DLD1 (cell line): ENCODE measurements at regions not wholly inside any gene's neighbourhood (a gene's known extent, or its start where the extent isn't known, plus 50 kb on each side); places are given as distances from the start of the nearest gene placed in this dataset.

Experiments used
- in situ Hi-C: cut with HindIII; loops from 2 replicates; pipeline ENCODE4 v1.10.0; 2017; ENCODE audit warnings: low sequenced_read_pairs

DNA sequence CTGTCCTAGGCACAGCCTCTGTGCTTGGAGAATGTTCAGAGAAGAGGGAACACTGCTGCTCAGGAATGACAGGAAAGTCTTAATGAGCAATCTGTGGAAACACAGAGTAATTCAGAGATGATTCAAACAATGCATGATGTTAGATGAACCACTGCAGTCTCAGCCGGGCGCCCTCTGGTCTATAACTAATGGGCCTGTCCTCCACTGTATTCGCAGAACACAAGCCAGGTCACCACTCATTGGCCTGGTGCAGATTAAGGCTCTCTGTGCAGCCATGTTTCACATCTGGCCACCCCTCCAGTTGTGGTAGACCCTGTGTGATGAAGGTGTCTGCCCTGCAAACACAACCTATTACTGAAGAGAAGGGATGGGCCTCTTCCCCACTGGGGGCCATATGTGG is 281.7 kb upstream of the ROPN1 start:
- in situ Hi-C loops = no loop called here

DNA sequence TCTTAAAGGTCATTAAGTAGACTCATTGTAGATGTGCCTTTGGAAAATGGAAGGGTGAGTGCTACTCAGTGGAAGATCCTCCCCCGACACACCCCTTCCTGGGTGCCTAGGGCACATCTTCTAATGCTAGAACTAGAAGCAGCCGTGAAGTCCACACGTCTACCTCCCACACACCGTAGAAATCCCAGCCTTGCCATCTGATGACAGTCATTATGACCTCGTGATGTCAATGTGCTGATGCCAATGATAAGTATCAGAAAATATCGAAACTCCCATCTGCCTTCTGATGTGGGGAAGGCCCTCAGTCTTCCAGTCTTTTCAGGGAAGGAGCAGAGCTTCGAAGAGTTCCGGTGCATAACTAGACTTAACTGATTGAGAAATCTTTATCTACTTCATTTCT is 282.1 kb upstream of the ROPN1 start:
- in situ Hi-C loops = no loop called here

DNA sequence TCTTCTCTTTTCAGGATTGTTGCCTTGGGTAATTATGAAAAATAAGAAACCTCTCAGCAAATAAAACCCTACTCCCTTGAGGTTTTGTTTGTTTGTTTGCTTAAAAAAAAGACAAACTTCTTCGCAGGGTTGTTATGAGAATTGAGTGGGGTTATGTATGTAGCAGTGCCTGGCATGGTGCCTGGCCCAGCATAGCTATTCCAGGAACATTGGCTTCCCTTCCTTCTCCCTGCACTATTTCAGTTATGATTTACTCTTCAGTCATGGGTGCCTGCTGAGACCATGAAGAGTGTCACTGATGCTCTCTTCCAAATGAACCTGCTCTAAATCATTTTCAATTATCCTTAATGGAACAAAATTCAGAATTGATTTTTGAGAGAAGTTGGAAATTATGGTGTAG is 283.5 kb upstream of the ROPN1 start:
- in situ Hi-C loops = no loop called here

DNA sequence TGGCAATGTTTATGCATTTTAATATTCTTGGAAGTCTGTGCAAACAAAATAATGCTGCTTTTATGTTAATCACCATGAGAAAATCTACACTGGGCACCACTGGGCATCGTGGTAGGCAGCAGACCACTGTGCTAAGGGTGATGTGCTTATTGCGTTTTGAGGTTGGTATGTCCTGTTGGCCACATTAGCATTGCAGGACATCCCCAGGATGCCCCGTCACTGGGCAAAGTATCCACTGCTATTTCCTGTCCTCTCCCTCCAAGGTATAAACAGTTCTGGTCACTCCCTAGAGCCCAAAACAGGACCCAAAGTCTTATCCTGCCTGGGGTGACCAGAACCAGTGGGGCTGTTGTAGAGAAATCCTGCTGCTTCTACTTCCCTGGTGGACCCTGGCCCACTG is 284.2 kb upstream of the ROPN1 start:
- in situ Hi-C loops = no loop called here

DNA sequence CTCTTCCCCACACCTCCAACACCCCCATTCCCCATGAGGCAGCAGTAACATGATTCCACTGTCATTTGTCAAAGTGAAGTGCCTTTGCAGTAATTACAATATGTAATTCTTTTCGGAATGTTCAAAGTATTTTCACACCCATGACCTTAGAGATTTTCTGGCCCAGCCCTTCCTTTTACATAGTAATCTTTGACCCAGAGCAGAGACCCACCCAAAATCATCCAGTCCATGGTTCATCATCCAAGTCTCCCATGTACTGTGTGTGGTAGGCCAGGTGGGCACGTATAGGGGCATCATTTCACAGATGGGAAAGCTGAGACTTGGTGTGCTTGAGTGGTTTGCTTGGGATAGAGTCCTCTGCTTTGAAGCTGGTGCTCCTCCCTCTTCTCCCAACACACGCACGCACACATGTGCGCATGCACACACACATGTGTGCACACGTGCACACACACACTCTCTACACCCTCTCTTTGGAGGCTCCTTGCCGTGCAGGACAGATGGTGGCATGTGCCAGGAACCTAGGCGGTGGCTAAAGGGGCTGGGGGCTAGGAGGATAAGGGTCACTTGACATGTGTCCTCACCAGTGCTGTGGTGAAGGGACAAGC is 284.7 kb upstream of the ROPN1 start:
- in situ Hi-C loops = no loop called here

DNA sequence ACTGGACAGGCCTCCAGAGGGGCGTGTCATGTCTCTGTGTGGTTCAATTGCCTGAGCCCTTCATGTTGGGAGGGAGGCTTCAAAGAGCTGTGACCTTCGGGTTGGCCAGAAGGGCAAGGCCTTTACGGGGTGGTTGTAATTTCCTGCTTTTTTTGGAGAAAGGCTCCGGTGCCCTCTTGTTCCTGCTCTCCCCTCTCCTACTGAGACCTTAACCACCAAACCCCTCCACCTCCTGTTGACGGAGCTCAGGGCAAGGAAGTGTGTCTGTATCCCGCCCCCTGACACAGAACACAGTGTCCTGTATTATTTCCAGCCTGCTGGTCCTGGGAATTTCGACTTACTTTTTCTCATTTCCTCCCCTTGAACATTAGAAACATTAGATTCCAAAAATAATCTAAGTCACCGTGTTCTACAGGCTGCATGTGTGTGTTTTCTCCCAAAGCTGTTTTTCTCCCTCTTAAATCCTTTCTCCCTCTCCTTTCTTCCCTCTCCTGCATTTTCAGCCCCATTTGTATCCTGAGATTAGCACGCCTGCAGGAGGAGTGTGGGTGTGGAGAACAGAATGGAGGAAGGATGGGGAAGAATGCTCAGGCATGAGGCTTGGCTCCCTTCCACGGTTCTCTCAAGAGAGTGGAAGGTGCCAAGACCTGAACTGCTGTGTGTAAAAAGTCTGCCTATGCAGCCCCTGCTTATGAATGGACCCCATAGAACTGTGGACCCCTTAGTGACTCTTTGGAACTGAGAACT is 285.4 kb upstream of the ROPN1 start:
- in situ Hi-C loops = no loop called here

DNA sequence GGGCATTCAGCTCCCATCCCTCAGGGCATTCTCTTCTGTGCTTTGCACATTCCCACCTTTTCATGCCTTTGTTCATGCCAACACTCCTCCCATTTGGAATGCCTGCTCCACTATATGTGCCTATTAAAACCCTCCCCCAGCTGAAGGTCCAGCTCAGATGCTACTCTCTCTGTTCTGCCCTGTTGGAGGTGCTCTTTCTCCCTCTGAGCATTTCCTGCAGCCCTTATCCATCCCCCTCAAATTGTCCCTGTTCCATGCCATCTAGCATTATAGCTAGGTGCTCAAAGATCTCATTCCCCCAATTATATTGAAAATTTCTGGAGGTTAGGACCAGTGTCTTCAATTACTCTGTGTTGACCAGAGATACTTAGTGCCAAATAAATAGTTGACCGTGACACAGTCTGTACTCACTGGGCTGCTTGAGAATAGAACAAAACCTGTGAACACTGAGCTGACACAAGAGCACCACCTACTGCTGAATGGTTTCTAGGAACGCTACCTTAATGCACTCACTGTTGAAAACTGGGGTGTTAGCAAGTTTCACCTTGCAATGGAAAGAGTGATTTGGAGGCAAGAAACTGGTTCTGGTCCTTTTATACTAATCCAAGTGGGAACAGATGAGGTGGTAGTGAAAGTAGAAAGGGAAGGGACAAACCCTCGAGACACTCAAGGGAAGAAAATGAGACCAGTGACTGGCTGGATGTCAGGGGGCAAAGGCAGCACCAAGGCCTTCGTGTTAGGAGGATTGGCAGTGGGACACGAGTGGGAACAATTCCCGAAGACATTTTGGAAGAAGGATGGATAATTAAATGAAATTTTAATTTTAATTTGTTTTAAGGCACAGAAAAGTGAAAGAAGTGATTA is 289.8 kb upstream of the ROPN1 start:
- in situ Hi-C loops = no loop called here

DNA sequence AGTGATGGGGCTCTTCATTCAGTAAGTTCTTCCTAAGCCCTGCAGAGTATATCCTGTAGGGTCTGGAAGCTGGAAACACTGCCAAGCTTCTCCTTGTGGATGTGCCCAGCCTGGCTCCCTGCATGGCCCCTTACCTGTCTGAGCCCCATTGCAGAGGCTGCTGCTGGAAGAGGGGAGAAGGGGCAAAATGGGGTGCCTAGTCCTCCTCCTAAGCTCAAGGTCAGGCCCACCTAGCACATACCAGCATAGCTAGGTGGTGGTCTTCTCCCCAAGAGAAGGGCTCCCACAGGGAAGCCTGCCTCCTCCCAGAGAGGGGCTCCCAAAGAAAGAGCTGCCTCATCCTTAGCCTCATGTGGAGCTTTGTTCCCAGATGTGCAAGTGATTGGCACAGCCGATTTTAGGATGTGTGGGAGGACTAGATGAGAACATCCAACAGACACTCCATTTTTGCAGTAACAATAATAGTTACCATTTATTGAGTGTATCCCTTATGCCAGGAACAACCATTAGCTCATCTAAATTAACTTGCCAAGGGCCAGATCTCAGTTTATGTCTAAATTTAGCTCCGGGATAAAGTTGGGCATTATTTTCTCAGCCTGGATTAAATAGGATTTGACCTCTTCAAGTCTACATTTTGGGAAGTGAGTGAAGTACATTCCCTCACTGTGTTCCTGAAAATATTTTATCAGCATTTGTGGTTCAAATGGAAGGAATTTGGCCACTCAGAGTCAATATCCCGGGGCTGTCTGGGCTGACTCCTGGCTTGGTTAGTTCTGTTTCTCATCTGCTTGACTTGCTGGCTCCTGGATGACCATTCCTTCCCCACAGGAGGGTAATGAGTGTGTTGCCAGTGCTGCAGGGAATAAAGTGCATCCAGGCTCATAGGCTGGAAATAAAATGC is 291.1 kb upstream of the ROPN1 start:
- in situ Hi-C loops = no loop called here

DNA sequence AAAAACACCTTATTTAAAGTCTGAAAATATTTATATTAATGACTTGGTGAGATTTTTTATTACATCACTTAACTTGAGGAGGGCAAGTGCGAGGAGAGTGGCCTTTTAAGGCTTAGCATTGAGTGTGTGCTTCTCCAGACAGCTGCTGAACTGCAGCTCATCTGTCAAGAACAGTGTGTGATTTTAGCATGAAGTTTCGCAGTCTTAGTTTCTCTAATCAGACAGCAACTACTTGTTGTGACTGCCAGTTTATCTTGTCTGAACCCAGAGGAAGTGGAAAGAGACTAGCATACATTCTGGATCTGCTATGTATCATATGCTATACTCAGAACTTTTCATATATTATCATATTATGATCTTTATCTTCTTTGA is 291.7 kb upstream of the ROPN1 start:
- in situ Hi-C loops = no loop called here

DNA sequence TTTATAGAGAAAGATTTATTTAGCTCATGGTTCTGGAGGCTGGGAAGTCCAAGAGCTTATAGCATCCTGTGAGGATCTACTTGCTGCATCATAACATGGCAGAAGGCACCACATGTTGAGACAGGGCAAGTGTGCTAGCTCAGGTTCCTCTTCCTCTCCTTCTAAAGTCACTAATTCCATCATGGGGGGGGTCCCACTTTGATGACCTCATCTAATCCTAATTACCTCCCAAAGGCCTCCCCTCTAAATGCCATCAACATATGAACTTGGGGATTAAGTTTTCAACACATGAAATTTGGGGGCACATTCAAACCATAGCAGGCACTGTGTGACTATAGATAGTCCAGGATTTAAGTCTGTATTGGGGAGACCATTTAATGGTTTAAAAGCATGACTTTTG is 297.1 kb upstream of the ROPN1 start:
- in situ Hi-C loops = no loop called here

DNA sequence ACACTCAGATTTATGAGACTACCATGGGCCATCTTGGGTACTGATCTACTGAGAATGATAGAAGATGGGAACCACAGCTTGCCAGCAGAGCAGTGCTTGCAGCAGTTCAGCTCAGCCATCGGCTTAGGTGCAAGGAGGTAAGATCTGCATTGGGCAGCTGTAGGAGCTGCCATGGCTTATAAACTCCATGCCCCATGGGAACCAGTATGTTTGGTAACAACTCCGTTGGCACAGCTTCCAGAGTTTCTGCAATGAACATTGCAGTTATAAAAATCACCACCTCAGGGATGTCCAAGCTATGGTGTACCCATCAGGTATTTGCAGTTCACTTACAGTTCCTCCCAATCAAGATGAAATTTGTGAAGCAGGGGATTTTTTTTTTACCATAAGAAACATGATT is 299.1 kb upstream of the ROPN1 start:
- in situ Hi-C loops = no loop called here

DNA sequence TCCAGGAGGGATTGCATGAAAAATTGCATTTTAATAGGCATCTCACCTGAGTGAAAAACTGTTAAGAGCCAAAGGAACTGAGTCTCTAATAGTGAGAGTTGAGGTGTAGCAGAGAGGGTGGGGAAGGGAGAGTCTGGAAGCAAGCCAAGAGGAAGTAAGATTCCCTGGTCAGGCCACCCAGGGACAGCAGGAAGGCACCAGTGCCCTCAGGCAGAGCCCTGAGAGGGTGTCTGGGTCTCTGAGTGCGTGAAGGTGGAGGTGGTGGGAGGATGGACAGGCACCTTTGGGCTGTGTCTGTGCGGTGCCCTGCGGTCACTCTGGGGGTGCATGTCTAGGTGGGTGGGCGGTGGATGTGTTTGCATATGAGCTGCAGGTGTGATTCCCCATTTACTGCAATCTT is 300.4 kb upstream of the ROPN1 start:
- in situ Hi-C loops = no loop called here

DNA sequence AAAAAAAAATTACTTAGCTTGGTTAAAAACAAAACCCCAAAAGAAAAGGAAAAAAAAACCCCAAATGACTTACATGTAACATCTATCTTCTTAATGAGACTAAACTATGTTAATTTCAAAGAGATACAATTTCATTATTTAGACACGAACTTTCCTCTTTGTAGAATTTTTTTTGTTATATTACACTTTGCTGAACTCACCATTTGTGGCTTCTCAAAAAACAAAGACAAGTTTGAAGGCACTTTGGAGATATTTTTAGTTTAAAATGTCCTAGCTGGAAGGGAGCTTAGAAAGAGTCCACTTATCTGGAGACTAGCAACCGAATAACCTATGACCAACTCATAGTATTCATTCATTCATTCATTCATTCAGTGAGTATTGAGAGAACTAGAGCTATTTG is 301.7 kb upstream of the ROPN1 start:
- in situ Hi-C loops = no loop called here

DNA sequence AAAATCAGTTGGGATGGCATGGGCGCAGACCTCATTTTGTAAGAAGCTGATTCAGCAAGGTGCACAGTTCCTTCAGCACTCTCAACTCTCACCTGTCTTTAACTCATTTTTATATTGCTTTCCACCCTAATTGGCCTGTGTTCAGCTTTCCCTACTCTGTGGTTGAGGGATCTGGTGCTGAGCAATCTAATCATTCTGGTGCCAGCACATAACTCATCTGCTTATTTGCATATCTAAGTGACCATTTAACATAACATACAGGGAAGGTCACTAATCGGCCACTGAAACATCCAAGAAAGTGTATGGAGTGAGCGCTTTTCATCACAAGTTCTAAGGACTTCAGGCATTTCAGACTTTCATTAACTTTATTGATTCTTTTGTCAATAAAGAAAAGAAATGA is 303.4 kb upstream of the ROPN1 start:
- in situ Hi-C loops = no loop called here

DNA sequence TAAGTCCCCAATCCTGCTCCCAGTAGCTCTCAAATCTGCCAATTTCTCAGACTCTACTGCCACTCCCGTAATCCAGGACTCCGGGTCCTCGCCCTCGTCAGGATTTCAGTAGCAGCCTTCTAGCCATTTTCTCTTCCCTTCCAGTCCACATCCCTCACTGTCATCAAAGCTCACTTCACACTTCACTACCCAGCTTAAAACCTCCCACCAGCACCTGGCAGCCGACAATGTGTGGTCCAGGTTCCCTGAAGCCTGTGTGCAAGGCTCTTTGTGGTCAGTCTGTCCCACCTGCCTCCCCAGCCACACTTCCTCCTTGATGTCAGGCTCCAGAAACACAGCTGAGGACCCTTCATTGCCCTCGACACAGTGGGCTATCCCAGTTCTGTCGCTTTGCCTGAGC is 304.5 kb upstream of the ROPN1 start:
- in situ Hi-C loops = no loop called here

DNA sequence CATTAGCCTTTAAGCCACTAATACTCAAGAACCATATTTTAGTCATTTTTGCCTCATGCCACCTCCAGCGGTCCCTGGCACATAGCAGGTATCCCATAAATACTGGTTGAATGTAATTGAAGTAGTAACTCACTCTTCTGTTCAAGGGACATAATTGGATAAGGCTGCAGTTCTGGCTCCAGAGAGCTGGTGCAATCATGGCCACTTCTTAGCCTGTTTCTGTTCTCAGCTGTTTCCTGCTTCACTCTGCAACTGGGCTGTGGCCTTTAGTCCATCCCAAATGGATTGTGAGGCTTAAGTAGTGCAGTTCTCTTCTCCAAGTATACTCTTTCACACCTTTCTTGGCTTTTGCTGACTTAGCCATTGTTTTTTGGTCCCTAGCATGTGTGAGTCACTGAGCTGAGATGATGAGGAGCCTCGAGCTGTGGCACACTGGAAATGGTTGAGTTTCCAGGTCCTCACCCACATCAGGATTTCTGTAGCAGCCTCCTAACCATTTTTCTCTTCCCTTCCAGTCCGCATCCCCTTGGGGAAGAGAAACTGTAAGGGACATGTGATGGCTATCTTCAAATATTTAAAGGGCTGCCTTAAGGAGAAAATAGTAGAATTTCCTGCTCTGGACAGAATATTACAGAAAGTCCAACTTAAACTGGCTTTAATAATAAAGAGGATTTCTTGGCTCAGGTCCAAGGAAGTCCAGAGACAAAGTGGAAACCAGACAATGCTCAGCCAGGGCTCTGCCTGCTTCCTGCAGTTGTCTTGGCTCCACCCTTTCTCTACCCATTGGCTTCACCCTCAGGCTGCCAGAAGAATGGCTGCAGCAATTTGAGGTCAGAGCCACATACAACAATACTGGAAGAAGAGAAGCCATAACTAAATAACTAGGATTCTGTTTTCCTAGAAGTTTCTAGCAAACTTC is 305.4 kb upstream of the ROPN1 start:
- in situ Hi-C loops = no loop called here

DNA sequence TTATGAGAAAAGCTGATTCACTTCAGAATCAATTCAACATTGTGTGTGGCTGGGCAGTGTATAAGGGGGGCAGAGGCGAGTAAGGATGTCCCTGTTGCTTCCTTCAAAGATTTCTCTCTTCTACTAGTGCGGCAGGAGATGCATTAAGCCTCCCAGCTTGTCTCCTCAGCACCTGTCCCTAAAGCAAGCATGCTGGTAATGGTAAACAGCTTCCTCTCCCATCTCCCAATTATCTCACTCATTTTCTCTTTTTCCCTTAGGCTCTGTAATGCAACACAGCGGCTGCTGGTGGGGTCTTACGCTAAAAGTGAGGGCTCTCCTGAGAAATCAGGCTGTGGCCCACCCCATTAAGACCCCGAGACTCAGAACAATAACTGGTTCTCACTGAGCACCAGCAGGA is 306.4 kb upstream of the ROPN1 start:
- in situ Hi-C loops = no loop called here

DNA sequence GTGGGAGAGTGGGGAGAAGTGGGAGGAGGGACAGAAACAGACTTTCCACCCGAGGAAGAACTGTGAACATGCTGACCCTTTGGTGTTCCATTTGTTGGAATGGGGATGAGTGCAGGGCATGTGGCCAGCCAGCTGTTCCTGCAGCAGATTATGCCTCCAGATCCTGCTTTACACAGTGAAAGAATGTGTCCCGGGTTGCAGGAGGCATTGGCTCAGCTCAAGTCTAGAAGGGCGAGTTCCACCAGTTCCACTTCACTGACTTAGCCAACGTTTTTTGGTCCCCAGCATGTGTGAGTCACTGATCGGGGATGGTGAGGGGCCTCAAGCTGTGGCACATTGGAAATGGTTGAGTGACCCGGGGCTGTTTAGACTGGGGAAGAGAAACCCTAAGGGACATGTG is 307.0 kb upstream of the ROPN1 start:
- in situ Hi-C loops = no loop called here

DNA sequence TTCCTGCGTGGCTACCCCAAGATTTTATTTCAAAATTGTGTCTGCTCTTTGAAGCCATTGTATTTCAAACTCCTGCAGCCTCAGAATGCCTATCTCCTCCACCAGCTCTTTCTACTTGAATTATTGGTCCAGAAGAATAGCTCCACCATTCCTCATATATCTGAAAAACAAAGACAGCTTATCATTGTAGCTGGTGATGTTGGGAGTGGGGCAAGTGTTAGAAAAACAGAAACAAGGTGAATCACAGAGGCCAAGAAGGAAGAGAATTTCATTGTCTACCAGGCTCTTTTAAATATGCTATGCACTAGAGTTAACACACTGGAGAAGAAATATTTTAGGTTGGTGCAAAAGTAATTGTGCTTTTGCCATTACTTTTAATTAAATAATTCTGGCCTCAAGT is 307.9 kb upstream of the ROPN1 start:
- in situ Hi-C loops = no loop called here

DNA sequence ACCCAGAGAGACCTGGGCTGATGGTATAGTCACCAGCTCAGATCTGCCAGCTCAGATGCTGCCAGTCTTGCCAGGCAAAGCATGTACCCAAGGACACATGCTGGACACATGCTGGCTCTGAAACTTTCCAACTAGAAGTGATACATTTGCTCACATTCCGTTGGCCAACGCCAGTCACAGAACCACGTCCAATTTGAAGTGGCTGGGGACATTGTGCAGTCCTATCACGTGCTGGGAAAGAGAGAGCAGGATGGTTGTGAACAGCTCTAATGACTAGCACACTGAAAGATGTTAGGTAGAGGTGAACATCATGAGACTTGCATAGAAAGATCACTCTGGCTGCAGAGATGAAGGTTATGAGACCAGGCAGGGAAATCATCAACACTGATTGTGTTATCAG is 308.5 kb upstream of the ROPN1 start:
- in situ Hi-C loops = no loop called here
